Loucy (cell line): ENCODE measurements at regions not wholly inside any gene's neighbourhood (a gene's known extent, or its start where the extent isn't known, plus 50 kb on each side); places are given as distances from the start of the nearest gene placed in this dataset.

Experiments
- H2AFZ ChIP-seq: fragments of 200-600 bp; sonication (generic); 2 replicates; pipeline ENCODE4 v1.6.0; 2016; ENCODE audit warnings: antibody characterized with exemption, mild to moderate bottlenecking, low read length, moderate library complexity
- H3F3A ChIP-seq: fragments of 200-600 bp; 2 replicates; pipeline ENCODE4 v1.6.0; 2016; ENCODE audit warnings: antibody characterized with exemption, low read depth, mild to moderate bottlenecking
- H3K27me3 ChIP-seq: fragments of 200-600 bp; sonication (generic); 2 replicates; pipeline ENCODE4 v1.6.1; 2014; ENCODE audit warnings: low read length, mild to moderate bottlenecking; ENCODE audit not compliant: insufficient read depth, poor library complexity, severe bottlenecking
- H3K36me3 ChIP-seq: fragments of 200-600 bp; sonication (generic); 2 replicates; pipeline ENCODE4 v1.6.1; 2016; ENCODE audit warnings: low read length; ENCODE audit not compliant: insufficient read depth
- H3K4me1 ChIP-seq: fragments of 200-600 bp; sonication (generic); 2 replicates; pipeline ENCODE4 v1.5.1; 2014; ENCODE audit warnings: low read length, mild to moderate bottlenecking; ENCODE audit not compliant: insufficient read depth, poor library complexity, severe bottlenecking
- H3K4me2 ChIP-seq: fragments of 200-600 bp; sonication (generic); 2 replicates; pipeline ENCODE4 v1.6.0; 2014; ENCODE audit warnings: antibody characterized with exemption, low read length, low read depth, mild to moderate bottlenecking; ENCODE audit not compliant: poor library complexity, severe bottlenecking
- H3K4me3 ChIP-seq: fragments of 200-600 bp; sonication (generic); 2 replicates; pipeline ENCODE4 v1.5.1; 2014; ENCODE audit warnings: low read length, mild to moderate bottlenecking, mixed read lengths; ENCODE audit not compliant: poor library complexity, severe bottlenecking
- H3K79me2 ChIP-seq: fragments of 200-600 bp; sonication (generic); 2 replicates; pipeline ENCODE4 v1.6.1; 2014; ENCODE audit warnings: low read length; ENCODE audit not compliant: insufficient read depth
- H3K9ac ChIP-seq: fragments of 200-600 bp; sonication (generic); 2 replicates; pipeline ENCODE4 v1.6.0; 2014; ENCODE audit warnings: mild to moderate bottlenecking, low read depth, low read length, moderate library complexity; ENCODE audit not compliant: poor library complexity, severe bottlenecking
- H3K9me2 ChIP-seq: fragments of 200-600 bp; sonication (generic); replicated peaks from 2 replicates; pipeline ENCODE4 v1.6.1; 2016; ENCODE audit warnings: low read depth, low read length, mixed read lengths
- H3K9me3 ChIP-seq: fragments of 200-600 bp; sonication (generic); 2 replicates; pipeline ENCODE4 v1.6.1; 2014; ENCODE audit warnings: mild to moderate bottlenecking, antibody characterized with exemption, low read length, low read depth; ENCODE audit not compliant: insufficient read depth
- H4K20me1 ChIP-seq: fragments of 200-600 bp; sonication (generic); 2 replicates; pipeline ENCODE4 v1.6.0; 2014; ENCODE audit warnings: antibody characterized with exemption, low read length, mild to moderate bottlenecking; ENCODE audit not compliant: insufficient read depth, poor library complexity, severe bottlenecking
- CTCF ChIP-seq: fragments of 200-600 bp; sonication (generic); conservative IDR thresholded peaks from 2 replicates; pipeline ENCODE4 v1.5.1; 2014; ENCODE audit warnings: mild to moderate bottlenecking, antibody characterized with exemption, low read length
- EZH2phosphoT487 ChIP-seq: fragments of 200-600 bp; IDR thresholded peaks from 2 replicates; pipeline ENCODE4 v1.6.1; 2018; ENCODE audit warnings: antibody characterized with exemption, mild to moderate bottlenecking, moderate library complexity, borderline replicate concordance

GRCh38 chr13:83100237-83100636 lies 782.0 kb downstream of the SLITRK1 start:
- Histone ChIP-seq H3K4me1 (no peaks in the 10 kb centered on the region), H3K9me3 (no peaks in the 10 kb centered on the region), H3K79me2 (no peaks in the 10 kb centered on the region), H3K9me2 (no peaks in the 10 kb centered on the region), H3F3A (no peaks in the 10 kb centered on the region), H3K4me2 (no peak overlapping the region), H3K27me3 (no peaks in the 10 kb centered on the region), H3K36me3 (no peaks in the 10 kb centered on the region), H3K4me3 (no peak overlapping the region), H2AFZ (no peak overlapping the region), H4K20me1 (no peaks in the 10 kb centered on the region), H3K9ac (no peak overlapping the region)
- no peak for TF ChIP-seq CTCF
- TF ChIP-seq EZH2phosphoT487 = no peak

- no peak overlapping the region for H3K4me3 ChIP-seq
- TF ChIP-seq EZH2phosphoT487 (no peak), CTCF (no peak)
- H3K9ac ChIP-seq = no peak overlapping the region
- no peaks in the 10 kb centered on the region for H3K79me2 ChIP-seq
- no peaks in the 10 kb centered on the region for H3K9me3 ChIP-seq
- no peaks in the 10 kb centered on the region for H3K27me3 ChIP-seq
- no peaks in the 10 kb centered on the region for H3K9me2 ChIP-seq
- H4K20me1 ChIP-seq = no peaks in the 10 kb centered on the region
- H3K4me1 ChIP-seq = no peaks in the 10 kb centered on the region
- H3K36me3 ChIP-seq = no peaks in the 10 kb centered on the region
- no peaks in the 10 kb centered on the region for H3F3A ChIP-seq
- no peak overlapping the region for H3K4me2 ChIP-seq
- no peak overlapping the region for H2AFZ ChIP-seq
These were observed 793.4 kb downstream of the SLITRK1 start for GRCh38 chr13:83088858-83089257.

- no peak overlapping the region for H3K9ac ChIP-seq
- no peak overlapping the region for H3K4me2 ChIP-seq
- no peak overlapping the region for H2AFZ ChIP-seq
- no peaks in the 10 kb centered on the region for H3K9me2 ChIP-seq
- H3K9me3 ChIP-seq = no peaks in the 10 kb centered on the region
- H4K20me1 ChIP-seq = no peaks in the 10 kb centered on the region
- H3K4me3 ChIP-seq = no peak overlapping the region
- no peaks in the 10 kb centered on the region for H3K4me1 ChIP-seq
- TF ChIP-seq CTCF = no peak
- TF ChIP-seq EZH2phosphoT487 = no peak
- H3F3A ChIP-seq = no peaks in the 10 kb centered on the region
- H3K79me2 ChIP-seq = no peaks in the 10 kb centered on the region
- H3K27me3 ChIP-seq = no peaks in the 10 kb centered on the region
- no peaks in the 10 kb centered on the region for H3K36me3 ChIP-seq
These were observed 795.3 kb downstream of the SLITRK1 start for GRCh38 chr13:83086948-83087347.
